H1 (cell line): ENCODE measurements at regions not wholly inside any gene's neighbourhood (a gene's known extent, or its start where the extent isn't known, plus 50 kb on each side); places are given as distances from the start of the nearest gene placed in this dataset.

Source experiments
- CTCF ChIA-PET: fragments of 300-600 bp; sonication (Branson Sonifier 250); formaldehyde crosslinking; loops from one replicate; lab custom pipeline; 2021; ENCODE audit not compliant: partially characterized antibody; lab: Charles Lee
- POLR2A ChIA-PET: fragments of 300-600 bp; sonication (Branson Sonifier 250); formaldehyde crosslinking; loops from one replicate; lab custom pipeline; 2021; ENCODE audit warnings: inconsistent platforms; ENCODE audit not compliant: partially characterized antibody; lab: Charles Lee
- DNase-seq, 2 experiments: peaks; one replicate each; pipeline versions ENCODE4 v3.0.0 to v3.0.0-alpha.2; 2010 to 2022; ENCODE audit warnings: low spot score in 2 of 2, low read depth in 1 of 2, mixed read lengths in 1 of 2
- FAIRE-seq: peaks from 2 replicates; lab custom pipeline; 2011; peaks lifted over from hg19 to GRCh38; lab: Jason Lieb, UNC
- H2AFZ ChIP-seq: 2 replicates; pipeline ENCODE4 v1.8.1; 2012; ENCODE audit warnings: low read length, inconsistent platforms
- H2AK5ac ChIP-seq: 2 replicates; pipeline ENCODE4 v1.6.1; 2013; ENCODE audit warnings: low read depth, low read length
- H2BK120ac ChIP-seq: replicated peaks from 2 replicates; pipeline ENCODE3; 2013; ENCODE audit warnings: low read depth, low read length, inconsistent platforms
- H2BK12ac ChIP-seq: 2 replicates; pipeline ENCODE4 v1.6.1; 2013; ENCODE audit warnings: low read depth, low read length
- H2BK15ac ChIP-seq: 2 replicates; pipeline ENCODE4 v1.6.1; 2013; ENCODE audit warnings: low read length
- H2BK20ac ChIP-seq: 2 replicates; pipeline ENCODE4 v1.6.1; 2013; ENCODE audit warnings: low read length
- H2BK5ac ChIP-seq: 2 replicates; pipeline ENCODE4 v1.6.1; 2013; ENCODE audit warnings: low read depth, low read length
- H3K14ac ChIP-seq: 2 replicates; pipeline ENCODE4 v1.6.1; 2013; ENCODE audit warnings: inconsistent platforms; ENCODE audit not compliant: insufficient read length
- H3K18ac ChIP-seq: 2 replicates; pipeline ENCODE4 v1.6.1; 2013; ENCODE audit warnings: low read length; ENCODE audit errors: extremely low read depth
- H3K23ac ChIP-seq: 2 replicates; pipeline ENCODE4 v1.6.1; 2013; ENCODE audit warnings: inconsistent platforms; ENCODE audit not compliant: insufficient read length
- H3K23me2 ChIP-seq: 2 replicates; pipeline ENCODE4 v1.6.1; 2013; ENCODE audit warnings: low read depth, low read length
- H3K27ac ChIP-seq: 2 replicates; pipeline ENCODE4 v1.6.1; 2011; ENCODE audit warnings: low read depth, low read length, inconsistent platforms
- H3K27me3 ChIP-seq, 4 experiments: replicated peaks in 1 of 4; 1 replicate in 1 of 4; 2 replicates in 3 of 4; pipeline versions ENCODE4 v1.6.1 to v1.8.1; 2011 to 2013; ENCODE audit warnings: low read length in 3 of 4, mild to moderate bottlenecking in 3 of 4, inconsistent platforms in 2 of 4, mixed read lengths in 2 of 4, moderate library complexity in 1 of 4; ENCODE audit not compliant: control insufficient read depth in 3 of 4, insufficient read depth in 3 of 4; ENCODE audit errors: extremely low read depth in 1 of 4
- H3K36me3 ChIP-seq, 4 experiments: 2 replicates each; pipeline versions ENCODE4 v1.6.1 to v1.8.1; 2011 to 2013; ENCODE audit warnings: mild to moderate bottlenecking in 4 of 4, low read length in 3 of 4, moderate library complexity in 2 of 4, control low read depth in 1 of 4, inconsistent platforms in 1 of 4; ENCODE audit not compliant: insufficient read depth in 4 of 4, control insufficient read depth in 2 of 4
- H3K4ac ChIP-seq: replicated peaks from 2 replicates; pipeline ENCODE3; 2013; ENCODE audit warnings: low read length, low read depth, mixed read lengths, inconsistent platforms; ENCODE audit not compliant: insufficient read length
- H3K4me1 ChIP-seq, 4 experiments: replicated peaks in 1 of 4; 1 replicate in 1 of 4; 2 replicates in 3 of 4; pipeline versions ENCODE4 v1.6.1 to v1.8.1; 2011 to 2013; ENCODE audit warnings: low read length in 3 of 4, inconsistent platforms in 2 of 4, mixed read lengths in 1 of 4; ENCODE audit not compliant: insufficient read depth in 4 of 4, control insufficient read depth in 3 of 4
- H3K4me2 ChIP-seq, 2 experiments: 2 replicates each; pipeline versions ENCODE4 v1.6.1 to v1.8.1; 2011 to 2013; ENCODE audit warnings: low read depth in 2 of 2, low read length in 2 of 2, control low read depth in 1 of 2, inconsistent platforms in 1 of 2, mild to moderate bottlenecking in 1 of 2; ENCODE audit not compliant: insufficient read depth in 1 of 2
- H3K4me3 ChIP-seq, 4 experiments: fragments of 200-600, 300-600 bp in 1 of 4; sonication (generic), shearing (Covaris generic), sonication (Bioruptor Twin) in 1 of 4; 2 replicates each; pipeline versions ENCODE4 v1.5.1 to v1.8.1; 2011 to 2016; ENCODE audit warnings: low read length in 4 of 4, low read depth in 3 of 4, control low read depth in 2 of 4, inconsistent platforms in 2 of 4, mild to moderate bottlenecking in 2 of 4, mixed read lengths in 1 of 4, moderate library complexity in 1 of 4; ENCODE audit not compliant: insufficient read depth in 2 of 4; ENCODE audit errors: extremely low read depth in 1 of 4
- H3K56ac ChIP-seq: replicated peaks from 2 replicates; pipeline ENCODE3; 2013; ENCODE audit warnings: low read depth, mild to moderate bottlenecking, mixed read lengths, low read length, inconsistent platforms; ENCODE audit not compliant: insufficient read length
- H3K79me1 ChIP-seq: 2 replicates; pipeline ENCODE4 v1.6.1; 2013; ENCODE audit warnings: low read depth, low read length, control low read depth
- H3K79me2 ChIP-seq, 2 experiments: 2 replicates each; pipeline versions ENCODE4 v1.6.1 to v1.8.1; 2012 to 2013; ENCODE audit warnings: low read length in 2 of 2, mild to moderate bottlenecking in 2 of 2, inconsistent platforms in 1 of 2; ENCODE audit not compliant: insufficient read depth in 2 of 2, control insufficient read depth in 1 of 2
- H3K9ac ChIP-seq, 4 experiments: replicated peaks in 1 of 4; 1 replicate in 1 of 4; 2 replicates in 3 of 4; pipeline versions ENCODE4 v1.6.1 to v1.8.1; 2011 to 2013; ENCODE audit warnings: low read depth in 3 of 4, low read length in 3 of 4, control low read depth in 2 of 4, mild to moderate bottlenecking in 2 of 4, moderate library complexity in 2 of 4, inconsistent platforms in 1 of 4; ENCODE audit errors: extremely low read depth in 1 of 4
- H3K9me3 ChIP-seq, 2 experiments: 2 replicates each; pipeline versions ENCODE4 v1.6.1 to v1.8.1; 2012 to 2013; ENCODE audit warnings: mild to moderate bottlenecking in 2 of 2, moderate library complexity in 2 of 2, control low read depth in 1 of 2, inconsistent platforms in 1 of 2, low read depth in 1 of 2, low read length in 1 of 2, mixed read lengths in 1 of 2; ENCODE audit not compliant: insufficient read depth in 2 of 2
- H4K20me1 ChIP-seq, 2 experiments: replicated peaks in 1 of 2; 2 replicates each; pipeline versions ENCODE3 to v1.8.1; 2011 to 2013; ENCODE audit warnings: inconsistent platforms in 2 of 2, low read length in 2 of 2, mild to moderate bottlenecking in 1 of 2; ENCODE audit not compliant: insufficient read depth in 2 of 2, control insufficient read depth in 1 of 2
- H4K5ac ChIP-seq: 2 replicates; pipeline ENCODE4 v1.6.1; 2013; ENCODE audit warnings: low read length, low read depth, mixed read lengths, inconsistent platforms; ENCODE audit not compliant: insufficient read length
- H4K8ac ChIP-seq: 2 replicates; pipeline ENCODE4 v1.8.0; 2013; ENCODE audit warnings: mild to moderate bottlenecking, moderate library complexity, low read length, inconsistent platforms; ENCODE audit not compliant: insufficient read depth; ENCODE audit errors: extremely low read depth
- H4K91ac ChIP-seq: replicated peaks from 2 replicates; pipeline ENCODE3; 2013; ENCODE audit warnings: low read length, mixed read lengths, inconsistent platforms; ENCODE audit not compliant: insufficient read length
- ASH2L ChIP-seq: fragments of 200-600, 300-600 bp; sonication (generic); IDR thresholded peaks from one replicate; pipeline ENCODE4 v1.7.1; 2017; ENCODE audit warnings: low read length
- CTCF ChIP-seq, 3 experiments: IDR thresholded peaks; 1 replicate in 2 of 3; 2 replicates in 1 of 3; pipeline versions ENCODE4 v1.5.1 to v1.6.1; 2011; ENCODE audit warnings: low read length in 3 of 3, mild to moderate bottlenecking in 3 of 3, inconsistent platforms in 2 of 3, low read depth in 1 of 3, moderate library complexity in 1 of 3; ENCODE audit not compliant: insufficient read depth in 1 of 3; ENCODE audit errors: control extremely low read depth in 1 of 3
- JUND ChIP-seq: IDR thresholded peaks from 2 replicates; pipeline ENCODE4 v1.6.1; 2011; ENCODE audit warnings: mild to moderate bottlenecking, improper control_type of control experiment, low read length
- NANOG ChIP-seq: IDR thresholded peaks from 2 replicates; pipeline ENCODE4 v1.6.1; 2011; ENCODE audit warnings: low read length, low read depth, mild to moderate bottlenecking, inconsistent platforms; ENCODE audit not compliant: insufficient read depth, poor library complexity, severe bottlenecking
- POU5F1 ChIP-seq: IDR thresholded peaks from 2 replicates; pipeline ENCODE4 v1.6.1; 2011; ENCODE audit warnings: low read depth, mild to moderate bottlenecking, low read length, moderate library complexity
- RNF2 ChIP-seq: fragments of 200-900, 300-1000 bp; sonication (generic); IDR thresholded peaks from 2 replicates; pipeline ENCODE4 v1.7.1; 2016; ENCODE audit warnings: borderline replicate concordance, low read depth, mild to moderate bottlenecking, antibody characterized with exemption, low read length; ENCODE audit not compliant: poor library complexity, severe bottlenecking; ENCODE audit errors: missing control alignments
- RXRA ChIP-seq: IDR thresholded peaks from 2 replicates; pipeline ENCODE4 v1.6.1; 2011; ENCODE audit warnings: low read depth, mild to moderate bottlenecking, low read length, moderate library complexity; ENCODE audit not compliant: insufficient read depth
- SP1 ChIP-seq: IDR thresholded peaks from 2 replicates; pipeline ENCODE4 v1.6.1; 2011; ENCODE audit warnings: low read depth, low read length
- whole genome bisulfite sequencing, 2 experiments: shearing (Covaris generic) in 1 of 2; methylation state at CpG; one replicate each; pipeline versions ENCODE4 v1.1.6 to v1.1.7; 2013 to 2015; ENCODE audit warnings: low lambda C conversion rate in 2 of 2, mixed read lengths in 2 of 2, inconsistent platforms in 1 of 2, low coverage in 1 of 2, missing lambda C conversion rate in 1 of 2; ENCODE audit not compliant: insufficient replicate concordance in 2 of 2, insufficient coverage in 1 of 2, insufficient read length in 1 of 2; ENCODE audit errors: extremely low coverage in 1 of 2, missing lambda C conversion rate in 1 of 2; 5-methylcytosine and 5-hydroxymethylcytosine counted together

GRCh38 chr11:129720156-129720555, 95.5 kb upstream of the TMEM45B start:
- TF ChIP-seq SP1, result no peak
- no peak for TF ChIP-seq JUND
- no peak for TF ChIP-seq RXRA
- TF ChIP-seq ASH2L, result no peak
- no peak for TF ChIP-seq RNF2
- TF ChIP-seq NANOG, result no peak
- no peak for TF ChIP-seq CTCF (IDR thresholded peaks at IDR 0.05; ENCODE audit: control extremely low read depth in 1 of 3, insufficient read depth in 1 of 3, low read depth in 1 of 3, low read length in 3 of 3)
- TF ChIP-seq POU5F1, result no peak
- Histone ChIP-seq H3K23me2 (no peaks in the 10 kb centered on the region), H3K9ac (no peak overlapping the region), H3K4me2 (no peak overlapping the region), H3K56ac (no peak overlapping the region), H3K79me1 (no peaks in the 10 kb centered on the region), H4K20me1 (no peaks in the 10 kb centered on the region), H2AFZ (no peak overlapping the region), H2BK120ac (no peak overlapping the region), H3K4ac (no peak overlapping the region), H4K8ac (no peak overlapping the region), H3K23ac (no peak overlapping the region), H3K9me3 (no peaks in the 10 kb centered on the region), H2BK5ac (no peak overlapping the region), H2BK12ac (no peak overlapping the region), H2BK20ac (no peak overlapping the region), H3K27ac (no peak overlapping the region), H4K5ac (no peak overlapping the region), H3K14ac (no peak overlapping the region), H2BK15ac (no peak overlapping the region), H3K18ac (no peak overlapping the region), H3K79me2 (no peaks in the 10 kb centered on the region), H3K4me1 (no peaks in the 10 kb centered on the region), H3K4me3 (no peak overlapping the region), H2AK5ac (no peak overlapping the region), H3K27me3 (no peaks in the 10 kb centered on the region), H4K91ac (no peak overlapping the region), H3K36me3 (no peaks in the 10 kb centered on the region)
- no peak for DNase-seq
- CTCF ChIA-PET, result interaction anchor here (0.6 to 1.7 kb wide), 4 partner anchors 9 to 354 kb away, joined by 3 to 8 read pairs (median 4); no protein-coding TSS in a partner anchor
- 88% methylated on average over 4 of the region's 4 CpGs; no CpG with 5 or more reads in 1 of the 2 experiments for WGBS, 2 experiments
- no peak for FAIRE-seq
- POLR2A ChIA-PET, result no interaction called here
